Activated CD8-positive, alpha-beta T cell treated with anti-CD3 and anti-CD28 coated beads for 36 hours (primary cell): ENCODE measurements at regions not wholly inside any gene's neighbourhood (a gene's known extent, or its start where the extent isn't known, plus 50 kb on each side); places are given as distances from the start of the nearest gene placed in this dataset.

ENCODE experiments used
- ATAC-seq: fragments of 200-7000 bp; cut with Tn5 transposase; one replicate; pipeline ENCODE4 v1.10.0; 2021; ENCODE audit warnings: mild to moderate bottlenecking, moderate library complexity
- CTCF ChIA-PET: fragments of 350-600 bp; sonication (Branson Sonifier 250); formaldehyde crosslinking; loops from one replicate; lab custom pipeline; 2021; ENCODE audit warnings: antibody characterized with exemption; lab: Charles Lee
- POLR2A ChIA-PET: fragments of 350-600 bp; sonication (Branson Sonifier 250); formaldehyde crosslinking; loops from one replicate; lab custom pipeline; 2021; ENCODE audit warnings: antibody characterized with exemption; lab: Charles Lee
- DNase-seq: peaks from one replicate; pipeline ENCODE4 v3.0.0-alpha.2; 2020
- H3K27ac Mint-ChIP-seq: one replicate; pipeline ENCODE4 v1.8.0; 2021; ENCODE audit warnings: mild to moderate bottlenecking, mixed read lengths
- H3K27me3 Mint-ChIP-seq: one replicate; pipeline ENCODE4 v1.8.0; 2021; ENCODE audit warnings: mixed read lengths
- H3K36me3 Mint-ChIP-seq: one replicate; pipeline ENCODE4 v1.8.0; 2021; ENCODE audit warnings: low read depth, mixed read lengths
- H3K4me1 Mint-ChIP-seq: one replicate; pipeline ENCODE4 v1.8.0; 2021; ENCODE audit warnings: low read depth, mixed read lengths
- H3K4me3 Mint-ChIP-seq: one replicate; pipeline ENCODE4 v1.8.0; 2021; ENCODE audit warnings: mild to moderate bottlenecking, moderate library complexity, mixed read lengths
- H3K9me3 Mint-ChIP-seq: one replicate; pipeline ENCODE4 v1.8.0; 2021; ENCODE audit warnings: mixed read lengths
- intact Hi-C: fragments of 100-400 bp; cut with micrococcal nuclease; formaldehyde crosslinking; loops from one replicate; pipeline ENCODE4 v1.10.0; 2022
- TF ChIP-seq, protein P1 (sequence below): fragments of 200-600 bp; IDR thresholded peaks from one replicate; pipeline ENCODE4 v1.8.0; 2022; ENCODE audit warnings: antibody characterized with exemption, mild to moderate bottlenecking

DNA sequence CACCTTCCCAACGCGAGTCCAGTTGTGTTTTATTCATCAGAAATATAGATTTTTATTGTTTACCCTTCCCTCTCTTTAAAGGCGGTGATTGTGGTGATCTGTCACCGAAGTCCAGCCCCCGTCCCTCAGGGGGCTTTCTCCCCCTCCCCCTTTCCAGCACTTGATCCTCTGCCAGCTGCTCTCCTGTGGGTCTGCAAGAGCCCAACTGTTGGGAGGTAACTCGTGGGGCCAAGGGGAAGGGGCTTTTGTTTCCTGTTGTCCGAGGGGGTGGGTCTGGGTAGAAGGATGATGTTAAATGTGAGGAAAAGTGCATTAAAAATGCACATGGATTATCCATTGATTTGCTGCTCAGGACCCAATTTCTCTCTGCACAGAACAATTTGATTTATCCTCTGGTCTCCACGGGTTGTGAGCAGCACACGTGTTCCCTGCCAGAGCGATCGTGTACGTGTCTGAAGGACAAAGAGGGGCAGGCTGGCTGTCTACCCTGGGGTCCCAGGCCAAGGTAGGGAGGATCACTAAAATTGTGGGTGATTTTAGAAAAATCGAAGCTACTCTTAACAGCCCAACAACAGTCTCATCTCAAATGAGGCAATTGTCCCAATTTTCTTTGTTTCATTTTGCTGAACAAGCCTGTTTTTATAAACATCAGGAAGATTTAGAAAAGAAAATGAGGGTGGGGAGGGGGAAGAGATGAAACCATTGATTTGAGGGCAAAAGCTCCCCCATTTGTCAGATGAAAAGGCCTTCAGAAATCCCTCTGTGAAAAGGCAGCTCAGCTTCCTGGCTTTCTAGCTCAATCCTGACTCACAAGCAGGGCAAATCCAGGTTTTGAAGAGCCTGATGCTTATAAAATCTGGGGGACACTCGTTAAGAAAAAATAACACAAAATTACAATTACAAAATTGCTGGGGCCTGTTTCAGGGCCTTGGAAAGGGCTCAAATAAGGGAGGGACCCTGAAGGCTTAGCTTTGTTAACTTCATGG lies 176.2 kb downstream of the RHOU start:
- POLR2A ChIA-PET: no interaction called here
- intact Hi-C loops: no loop called here
- CTCF ChIA-PET: no interaction called here
- H3K9me3 Mint-ChIP-seq: peaks cover 2% of the 10 kb centered on the region
- ATAC-seq (no peak), DNase-seq (no peak)
- no peak overlapping the region for H3K4me3 Mint-ChIP-seq
- H3K27ac Mint-ChIP-seq: no peak overlapping the region
- no peaks in the 10 kb centered on the region for H3K36me3 Mint-ChIP-seq
- H3K4me1 Mint-ChIP-seq: no peaks in the 10 kb centered on the region
- TF ChIP-seq, protein P1, sequence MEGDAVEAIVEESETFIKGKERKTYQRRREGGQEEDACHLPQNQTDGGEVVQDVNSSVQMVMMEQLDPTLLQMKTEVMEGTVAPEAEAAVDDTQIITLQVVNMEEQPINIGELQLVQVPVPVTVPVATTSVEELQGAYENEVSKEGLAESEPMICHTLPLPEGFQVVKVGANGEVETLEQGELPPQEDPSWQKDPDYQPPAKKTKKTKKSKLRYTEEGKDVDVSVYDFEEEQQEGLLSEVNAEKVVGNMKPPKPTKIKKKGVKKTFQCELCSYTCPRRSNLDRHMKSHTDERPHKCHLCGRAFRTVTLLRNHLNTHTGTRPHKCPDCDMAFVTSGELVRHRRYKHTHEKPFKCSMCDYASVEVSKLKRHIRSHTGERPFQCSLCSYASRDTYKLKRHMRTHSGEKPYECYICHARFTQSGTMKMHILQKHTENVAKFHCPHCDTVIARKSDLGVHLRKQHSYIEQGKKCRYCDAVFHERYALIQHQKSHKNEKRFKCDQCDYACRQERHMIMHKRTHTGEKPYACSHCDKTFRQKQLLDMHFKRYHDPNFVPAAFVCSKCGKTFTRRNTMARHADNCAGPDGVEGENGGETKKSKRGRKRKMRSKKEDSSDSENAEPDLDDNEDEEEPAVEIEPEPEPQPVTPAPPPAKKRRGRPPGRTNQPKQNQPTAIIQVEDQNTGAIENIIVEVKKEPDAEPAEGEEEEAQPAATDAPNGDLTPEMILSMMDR: no peak
- H3K27me3 Mint-ChIP-seq: no peaks in the 10 kb centered on the region

DNA sequence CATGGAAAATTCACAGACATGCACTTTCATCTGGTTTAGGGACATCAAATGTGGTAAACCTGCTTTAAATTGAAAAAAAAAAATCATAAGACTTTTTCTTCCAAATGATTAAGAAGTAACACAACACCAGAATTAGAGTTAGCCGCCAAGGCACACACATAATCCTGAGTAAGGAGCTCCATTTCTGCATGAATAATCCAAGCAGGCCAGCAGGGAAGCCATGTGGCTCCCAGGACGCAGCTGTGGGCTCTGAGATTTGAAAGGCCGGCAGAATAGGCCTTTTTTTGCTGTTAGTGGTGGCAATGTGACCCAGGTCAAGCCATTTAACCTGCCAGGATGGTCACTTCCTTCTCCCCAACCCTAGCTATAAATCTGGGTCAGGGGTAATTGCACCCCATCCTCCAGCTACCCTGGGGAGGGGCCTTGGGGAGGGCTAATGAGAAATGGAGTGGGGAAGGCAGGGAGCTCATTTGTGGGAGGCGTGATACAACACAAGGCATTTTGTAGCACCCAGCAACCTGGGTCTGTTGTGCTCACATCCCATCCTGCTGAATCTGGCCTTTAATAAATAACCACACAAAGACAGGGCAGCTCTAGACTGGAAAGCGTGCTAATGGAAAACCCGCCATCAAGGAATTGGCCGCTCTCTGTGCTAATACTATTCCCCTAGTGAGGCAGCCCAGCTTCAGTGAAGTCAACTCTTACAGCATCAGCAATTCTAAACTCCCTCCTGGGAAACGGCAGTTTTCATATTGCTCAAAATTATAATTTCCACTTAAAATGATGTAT lies 178.5 kb downstream of the RHOU start:
- H3K27ac Mint-ChIP-seq: no peak overlapping the region
- DNase-seq (no peak), ATAC-seq (no peak)
- ChIA-PET POLR2A (no interaction called here), CTCF (interaction anchor here (1.0 kb wide), 1 partner anchor 34 kb away, joined by 3 read pairs; no protein-coding TSS in a partner anchor)
- H3K27me3 Mint-ChIP-seq: no peaks in the 10 kb centered on the region
- intact Hi-C loops: no loop called here
- no peaks in the 10 kb centered on the region for H3K36me3 Mint-ChIP-seq
- TF ChIP-seq, protein P1: no peak
- H3K4me1 Mint-ChIP-seq: no peaks in the 10 kb centered on the region
- no peak overlapping the region for H3K4me3 Mint-ChIP-seq
- peaks cover 2% of the 10 kb centered on the region for H3K9me3 Mint-ChIP-seq

DNA sequence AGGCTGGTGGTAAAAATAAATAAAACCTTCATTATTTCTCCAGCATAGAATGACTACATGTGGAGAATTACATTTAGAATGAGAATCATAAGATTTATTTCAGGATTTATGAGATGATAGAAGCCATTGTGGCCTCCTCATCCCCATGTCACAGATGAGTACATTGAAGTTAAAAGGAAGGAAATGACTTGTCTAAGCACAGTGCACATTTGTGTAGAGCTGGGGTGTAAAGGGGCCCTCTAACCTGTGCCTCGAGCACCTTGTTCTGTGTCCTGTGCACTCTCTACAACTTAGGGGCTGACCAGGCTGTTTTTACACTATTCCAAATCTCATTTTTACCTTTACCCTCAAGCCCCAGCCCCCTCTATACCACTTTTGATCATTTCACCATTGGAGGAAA lies 179.4 kb downstream of the RHOU start:
- intact Hi-C loops: no loop called here
- peaks cover 2% of the 10 kb centered on the region for H3K9me3 Mint-ChIP-seq
- DNase-seq: no peak
- H3K4me1 Mint-ChIP-seq: no peaks in the 10 kb centered on the region
- TF ChIP-seq, protein P1: no peak
- no peak overlapping the region for H3K4me3 Mint-ChIP-seq
- H3K27ac Mint-ChIP-seq: no peak overlapping the region
- ATAC-seq: no peak
- H3K27me3 Mint-ChIP-seq: no peaks in the 10 kb centered on the region
- POLR2A ChIA-PET: no interaction called here
- CTCF ChIA-PET: interaction anchor here (1.0 kb wide), 1 partner anchor 35 kb away, joined by 3 read pairs; no protein-coding TSS in a partner anchor
- no peaks in the 10 kb centered on the region for H3K36me3 Mint-ChIP-seq

DNA sequence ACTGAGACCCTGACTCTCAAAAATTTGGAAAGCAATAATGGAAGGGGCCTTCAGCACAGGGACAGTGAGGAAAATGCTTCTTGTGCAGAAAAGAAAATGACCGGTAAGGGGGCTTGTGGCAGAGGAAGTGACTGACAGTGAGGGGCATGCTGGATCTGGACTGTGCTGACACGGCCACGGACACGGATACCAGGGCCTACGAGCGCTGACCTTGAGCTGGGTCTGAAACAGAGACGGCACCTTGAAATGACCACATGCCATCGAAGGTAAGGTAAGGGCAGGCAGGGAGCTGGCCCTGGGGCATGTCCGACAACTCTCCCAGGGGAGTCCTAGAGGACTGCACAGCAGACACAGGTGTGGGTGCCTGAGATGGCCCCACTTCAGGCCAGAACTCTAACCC lies 182.1 kb downstream of the RHOU start:
- peaks cover 2% of the 10 kb centered on the region for H3K9me3 Mint-ChIP-seq
- intact Hi-C loops: no loop called here
- ATAC-seq (no peak), DNase-seq (no peak)
- H3K27ac Mint-ChIP-seq: no peak overlapping the region
- ChIA-PET POLR2A (no interaction called here), CTCF (no interaction called here)
- TF ChIP-seq, protein P1: no peak
- peaks cover 4% of the 10 kb centered on the region for H3K4me1 Mint-ChIP-seq
- no peaks in the 10 kb centered on the region for H3K27me3 Mint-ChIP-seq
- H3K36me3 Mint-ChIP-seq: no peaks in the 10 kb centered on the region
- no peak overlapping the region for H3K4me3 Mint-ChIP-seq
